IPS-NIHi7 (cell line): ENCODE measurements at regions not wholly inside any gene's neighbourhood (a gene's known extent, or its start where the extent isn't known, plus 50 kb on each side); places are given as distances from the start of the nearest gene placed in this dataset.

ENCODE experiments used
- DNase-seq: peaks from one replicate; pipeline ENCODE4 v3.0.0; 2012; ENCODE audit warnings: mixed read lengths; ENCODE audit errors: extremely low spot score

- no peak for DNase-seq
Observed at GRCh38 chr9:105146677-105147076, 97.8 kb upstream of the SLC44A1 start.

- no peak for DNase-seq
Observed at GRCh38 chr9:105147110-105147871, 97.2 kb upstream of the SLC44A1 start.

GRCh38 chr9:105148328-105149006, 96.0 kb upstream of the SLC44A1 start:
- DNase-seq: peak; percentile 68

GRCh38 chr9:105150991-105151685, 93.3 kb upstream of the SLC44A1 start:
- DNase-seq: no peak

- no peak for DNase-seq
Observed at GRCh38 chr9:105151686-105151995, 92.8 kb upstream of the SLC44A1 start.

- no peak for DNase-seq
Observed at GRCh38 chr9:105154723-105155191, 89.7 kb upstream of the SLC44A1 start.

GRCh38 chr9:105157171-105157583, 87.3 kb upstream of the SLC44A1 start:
- DNase-seq: peak; percentile 70

- DNase-seq: no peak
Observed at GRCh38 chr9:105158020-105158419, 86.4 kb upstream of the SLC44A1 start.

GRCh38 chr9:105158898-105159297, 85.6 kb upstream of the SLC44A1 start:
- no peak for DNase-seq

- DNase-seq: no peak
Observed at GRCh38 chr9:105168870-105169319, 75.6 kb upstream of the SLC44A1 start.

- DNase-seq: no peak
Observed at GRCh38 chr9:105171076-105171475, 73.4 kb upstream of the SLC44A1 start.

GRCh38 chr9:105171589-105171988, 72.9 kb upstream of the SLC44A1 start:
- no peak for DNase-seq

- DNase-seq: no peak
Observed at GRCh38 chr9:105172436-105172835, 72.0 kb upstream of the SLC44A1 start.

GRCh38 chr9:105173306-105173705, 71.1 kb upstream of the SLC44A1 start:
- DNase-seq: peak; percentile 73

- no peak for DNase-seq
Observed at GRCh38 chr9:105173826-105174225, 70.6 kb upstream of the SLC44A1 start.

GRCh38 chr9:105176194-105176593, 68.3 kb upstream of the SLC44A1 start:
- DNase-seq: no peak

GRCh38 chr9:105178076-105178475, 66.4 kb upstream of the SLC44A1 start:
- DNase-seq: no peak

- DNase-seq: no peak
Observed at GRCh38 chr9:105187781-105188180, 56.7 kb upstream of the SLC44A1 start.

GRCh38 chr9:105188746-105189145, 55.7 kb upstream of the SLC44A1 start:
- DNase-seq: no peak

GRCh38 chr9:105191508-105192121, 52.8 kb upstream of the SLC44A1 start:
- DNase-seq: no peak

- no peak for DNase-seq
Observed at GRCh38 chr9:105193560-105193959, 50.9 kb upstream of the SLC44A1 start.

GRCh38 chr9:105194234-105194633, 50.2 kb upstream of the SLC44A1 start:
- DNase-seq: no peak
